ENCODE measurements at regions not wholly inside any gene's neighbourhood (a gene's known extent, or its start where the extent isn't known, plus 50 kb on each side); places are given as distances from the start of the nearest gene placed in this dataset.
"Not testable (repeated sequence)": the region's sequence is repeated elsewhere in the genome, so short reads cannot be mapped to it uniquely, and the experiment has no call there.

- no peak for DNase-seq (ENCODE audit: low read depth in 2 of 3, low spot score in 2 of 3)
These were observed 60.2 kb downstream of the TFAP2C start for GRCh38 chr20:56689318-56689717.

DNA sequence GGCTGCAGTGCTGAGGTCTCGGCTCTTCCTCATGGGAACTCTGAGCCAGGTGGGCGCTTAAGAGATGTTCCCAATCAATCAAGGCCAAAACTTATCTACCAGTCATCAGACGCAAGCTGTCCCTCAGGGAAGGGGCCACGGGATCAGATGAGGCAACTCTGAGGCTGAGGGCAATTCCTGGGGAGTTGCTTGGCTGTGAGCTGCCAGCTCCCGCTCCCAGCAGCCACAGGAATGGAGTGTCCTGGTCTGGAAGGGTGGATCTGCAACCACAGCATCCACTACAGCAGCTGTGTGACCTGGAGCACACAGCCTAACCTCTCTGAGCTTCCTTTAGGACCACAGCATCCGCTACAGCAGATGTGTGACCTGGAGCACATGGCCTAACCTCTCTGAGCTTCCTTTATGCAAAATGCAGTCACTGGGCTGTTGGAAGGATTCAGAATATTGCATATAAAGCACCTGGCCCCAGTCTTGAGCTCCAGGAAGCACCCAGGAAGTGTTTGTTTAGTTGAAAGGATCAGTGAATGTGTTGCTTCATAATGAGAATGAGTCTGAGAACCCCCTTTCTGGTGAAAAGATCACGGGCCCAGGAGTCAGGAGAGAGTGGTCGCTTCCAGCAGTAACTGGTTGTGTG lies 60.9 kb downstream of the TFAP2C start:
- DNase-seq (ENCODE audit: low read depth in 2 of 3, low spot score in 2 of 3): no peak

GRCh38 chr20:56690531-56691175 lies 61.5 kb downstream of the TFAP2C start:
- no peak for DNase-seq (ENCODE audit: low read depth in 2 of 3, low spot score in 2 of 3)

- DNase-seq (ENCODE audit: low read depth in 2 of 3, low spot score in 2 of 3): no peak
These were observed 62.4 kb downstream of the TFAP2C start for GRCh38 chr20:56691325-56691998.

GRCh38 chr20:56693217-56693616 lies 64.1 kb downstream of the TFAP2C start:
- DNase-seq (ENCODE audit: low read depth in 2 of 3, low spot score in 2 of 3): no peak

- no peak for DNase-seq (ENCODE audit: low read depth in 2 of 3, low spot score in 2 of 3)
These were observed 68.4 kb downstream of the TFAP2C start for GRCh38 chr20:56697476-56697875.

DNA sequence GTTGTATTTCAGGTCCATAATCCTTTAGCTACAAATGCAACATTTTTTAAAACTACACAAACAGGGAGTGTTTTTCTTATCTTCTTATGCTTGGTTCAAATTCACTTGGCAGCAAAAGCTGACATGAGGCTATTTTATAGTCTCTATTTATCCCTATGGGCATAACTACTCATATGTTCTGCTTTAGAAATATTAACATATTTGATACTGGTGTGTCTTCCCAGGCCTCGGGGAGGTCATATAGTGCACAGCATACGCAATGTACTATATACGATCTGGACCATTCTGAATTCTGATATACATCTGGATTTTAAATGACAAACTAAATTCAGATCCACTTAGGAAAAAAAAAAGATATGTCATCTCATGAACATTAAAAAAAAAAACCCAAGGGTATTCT lies 69.2 kb downstream of the TFAP2C start:
- no peak for DNase-seq (ENCODE audit: low read depth in 2 of 3, low spot score in 2 of 3)

GRCh38 chr20:56698749-56699148 lies 69.6 kb downstream of the TFAP2C start:
- DNase-seq (ENCODE audit: low read depth in 2 of 3, low spot score in 2 of 3): no peak

DNA sequence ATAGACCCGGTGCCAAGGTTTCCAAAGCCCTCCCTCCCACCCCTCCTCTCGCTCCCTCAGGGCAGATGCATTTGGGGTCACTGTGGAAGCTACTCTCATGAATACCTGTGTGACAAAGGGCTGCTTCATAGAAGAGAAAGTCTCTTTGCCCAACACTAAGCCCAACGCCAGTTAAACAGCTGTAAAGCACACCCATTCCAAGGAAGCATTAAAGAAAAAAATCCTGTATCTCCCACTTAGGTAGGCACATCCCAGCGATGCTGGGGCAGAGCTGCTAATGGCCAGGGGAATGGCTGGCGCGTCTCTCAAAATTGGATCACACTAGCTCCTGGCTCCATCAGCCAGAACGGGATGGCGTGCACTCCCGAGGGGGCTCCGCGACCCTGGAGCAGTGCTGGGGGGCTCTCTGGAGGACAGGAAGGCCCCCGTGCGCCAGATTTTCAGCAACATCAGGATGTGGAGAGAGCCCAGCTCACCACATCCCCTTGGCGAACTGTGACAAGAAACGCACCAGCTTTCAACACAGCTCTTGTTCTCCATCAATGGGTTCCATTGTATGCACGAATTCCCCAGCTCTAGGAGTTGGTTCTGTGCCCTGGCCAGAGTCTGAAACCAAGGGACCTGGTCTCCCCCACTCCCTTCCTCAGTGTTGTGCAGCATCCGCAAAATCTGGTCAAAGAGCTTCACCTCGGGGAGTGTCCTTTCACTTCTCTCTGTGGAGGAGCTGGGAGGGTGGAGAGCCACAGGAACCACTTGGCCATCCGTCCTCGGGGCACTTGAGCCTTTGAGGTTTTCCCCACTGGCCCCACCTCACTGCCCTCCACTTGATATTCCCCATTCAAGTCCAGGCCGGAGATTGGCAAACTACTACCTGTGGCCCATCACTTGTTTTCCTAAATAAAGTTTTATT lies 74.1 kb downstream of the TFAP2C start:
- DNase-seq (ENCODE audit: low read depth in 2 of 3, low spot score in 2 of 3): no peak

DNA sequence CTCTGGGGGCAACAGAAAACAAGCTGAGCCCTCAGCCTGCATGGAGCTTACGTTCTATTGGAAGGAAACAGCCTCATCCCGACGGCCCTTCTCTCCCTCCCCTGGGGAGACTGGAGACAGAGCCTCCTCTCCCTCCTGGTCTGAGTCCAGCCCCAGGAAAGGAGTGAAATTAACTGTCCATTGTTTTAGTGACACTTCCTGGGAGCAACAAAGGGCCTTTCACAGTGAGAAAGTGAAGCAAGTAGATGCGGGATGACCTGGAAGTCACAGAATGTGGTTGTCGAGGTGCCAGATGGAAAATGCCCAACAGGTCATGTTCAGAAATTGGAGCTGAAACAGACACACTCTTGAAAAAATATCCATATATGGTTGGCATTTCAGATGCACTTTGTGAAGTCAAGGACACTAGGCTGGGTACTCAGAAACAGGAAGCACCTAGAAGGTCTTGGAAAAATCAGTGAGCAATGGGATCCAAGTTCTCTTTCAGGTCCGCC lies 77.8 kb downstream of the TFAP2C start:
- no peak for DNase-seq (ENCODE audit: low read depth in 2 of 3, low spot score in 2 of 3)

DNA sequence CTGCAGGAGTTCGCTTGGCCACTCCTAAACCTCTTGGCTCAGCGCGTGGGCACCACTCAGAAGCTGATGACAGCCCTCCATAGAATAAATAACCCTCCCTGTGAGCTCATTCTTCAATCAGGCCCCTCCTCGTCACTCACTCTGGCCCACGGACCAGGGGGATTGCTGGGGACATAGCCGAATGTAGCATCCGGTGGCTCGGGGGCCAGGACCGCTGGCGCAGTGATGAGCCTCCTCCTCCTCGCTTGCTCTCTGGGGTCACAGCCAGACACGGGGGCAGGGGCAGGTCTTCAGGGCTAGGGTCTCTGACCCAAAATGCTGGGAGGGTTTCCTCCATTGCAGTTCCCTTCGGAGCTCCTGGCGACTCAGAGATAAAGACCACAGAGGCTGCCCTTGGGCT lies 79.9 kb downstream of the TFAP2C start:
- DNase-seq (ENCODE audit: low read depth in 2 of 3, low spot score in 2 of 3): no peak

- no peak for DNase-seq (ENCODE audit: low read depth in 2 of 3, low spot score in 2 of 3)
These were observed 81.0 kb downstream of the TFAP2C start for GRCh38 chr20:56710125-56710524.

GRCh38 chr20:56710577-56710976 lies 81.5 kb downstream of the TFAP2C start:
- DNase-seq (ENCODE audit: low read depth in 2 of 3, low spot score in 2 of 3): not testable (repeated sequence)

GRCh38 chr20:56711018-56711417 lies 81.9 kb downstream of the TFAP2C start:
- no peak for DNase-seq (ENCODE audit: low read depth in 2 of 3, low spot score in 2 of 3)

- no peak for DNase-seq (ENCODE audit: low read depth in 2 of 3, low spot score in 2 of 3)
These were observed 86.2 kb downstream of the TFAP2C start for GRCh38 chr20:56715309-56715708.

DNA sequence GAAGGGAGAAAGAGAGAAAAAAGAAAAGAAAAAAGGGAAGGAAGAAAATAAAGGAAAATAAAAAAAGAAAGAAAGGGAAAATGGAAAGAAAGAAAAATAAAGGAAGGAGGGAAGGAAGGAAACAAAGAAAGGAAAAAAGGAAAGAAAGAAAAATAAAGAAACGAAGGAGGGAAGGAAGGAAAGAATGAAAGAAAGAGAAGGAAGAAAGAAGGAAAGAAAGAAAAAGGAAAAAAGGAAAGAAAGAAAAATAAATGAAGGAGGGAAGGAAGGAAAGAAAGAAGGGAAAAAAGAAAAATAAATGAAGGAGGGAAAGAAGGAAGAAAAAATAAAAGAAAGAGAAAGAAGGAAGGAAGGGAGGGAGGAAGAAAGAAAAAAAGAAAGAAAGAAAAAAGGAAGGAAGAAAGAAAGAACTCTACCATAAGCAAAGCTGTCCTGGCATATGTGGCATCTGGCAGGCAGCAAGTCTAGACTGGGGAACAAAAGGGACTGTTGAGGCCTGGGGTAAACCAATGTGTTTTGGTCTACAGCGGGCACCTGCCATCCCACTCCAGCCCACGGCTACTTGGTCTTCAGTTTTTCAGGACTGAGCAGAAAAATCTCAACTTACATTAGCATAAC lies 86.9 kb downstream of the TFAP2C start:
- no peak for DNase-seq (ENCODE audit: low read depth in 2 of 3, low spot score in 2 of 3)

- DNase-seq (ENCODE audit: low read depth in 2 of 3, low spot score in 2 of 3): no peak
These were observed 87.7 kb downstream of the TFAP2C start for GRCh38 chr20:56716806-56717205.

DNA sequence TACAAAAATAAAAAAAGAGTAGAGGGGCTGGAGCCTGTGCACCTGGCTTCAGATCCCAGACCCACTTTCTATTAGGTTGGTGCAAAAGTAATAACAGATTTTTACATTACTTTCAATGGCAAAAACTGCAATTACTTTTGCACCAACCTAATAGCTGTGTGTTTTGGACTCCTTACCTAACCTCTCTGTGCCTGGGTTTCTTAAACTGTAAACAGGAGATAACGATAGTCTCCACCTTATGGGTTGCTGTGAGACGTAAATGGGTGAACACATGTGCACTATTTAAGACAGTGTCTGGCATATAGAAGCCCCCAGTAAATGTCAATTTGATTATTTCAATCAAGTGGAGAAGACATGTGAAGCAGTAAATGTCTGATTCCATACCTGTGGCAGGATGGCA lies 89.7 kb downstream of the TFAP2C start:
- no peak for DNase-seq (ENCODE audit: low read depth in 2 of 3, low spot score in 2 of 3)

GRCh38 chr20:56720620-56721213 lies 91.6 kb downstream of the TFAP2C start:
- DNase-seq (ENCODE audit: low read depth in 2 of 3, low spot score in 2 of 3): no peak

- DNase-seq (ENCODE audit: low read depth in 2 of 3, low spot score in 2 of 3): peak in 2 of 3 donors; percentile 9 to 62
These were observed 92.9 kb downstream of the TFAP2C start for GRCh38 chr20:56722042-56722441.
